HG03025 (cell line): ENCODE measurements at regions not wholly inside any gene's neighbourhood (a gene's known extent, or its start where the extent isn't known, plus 50 kb on each side); places are given as distances from the start of the nearest gene placed in this dataset.

Experiments used
- ATAC-seq: cut with Tn5 transposase; IDR thresholded peaks from one replicate; pipeline ENCODE4 v1.9.1; 2021; ENCODE audit warnings: mild to moderate bottlenecking, moderate library complexity; ENCODE audit not compliant: unreplicated experiment, low FRiP score

DNA sequence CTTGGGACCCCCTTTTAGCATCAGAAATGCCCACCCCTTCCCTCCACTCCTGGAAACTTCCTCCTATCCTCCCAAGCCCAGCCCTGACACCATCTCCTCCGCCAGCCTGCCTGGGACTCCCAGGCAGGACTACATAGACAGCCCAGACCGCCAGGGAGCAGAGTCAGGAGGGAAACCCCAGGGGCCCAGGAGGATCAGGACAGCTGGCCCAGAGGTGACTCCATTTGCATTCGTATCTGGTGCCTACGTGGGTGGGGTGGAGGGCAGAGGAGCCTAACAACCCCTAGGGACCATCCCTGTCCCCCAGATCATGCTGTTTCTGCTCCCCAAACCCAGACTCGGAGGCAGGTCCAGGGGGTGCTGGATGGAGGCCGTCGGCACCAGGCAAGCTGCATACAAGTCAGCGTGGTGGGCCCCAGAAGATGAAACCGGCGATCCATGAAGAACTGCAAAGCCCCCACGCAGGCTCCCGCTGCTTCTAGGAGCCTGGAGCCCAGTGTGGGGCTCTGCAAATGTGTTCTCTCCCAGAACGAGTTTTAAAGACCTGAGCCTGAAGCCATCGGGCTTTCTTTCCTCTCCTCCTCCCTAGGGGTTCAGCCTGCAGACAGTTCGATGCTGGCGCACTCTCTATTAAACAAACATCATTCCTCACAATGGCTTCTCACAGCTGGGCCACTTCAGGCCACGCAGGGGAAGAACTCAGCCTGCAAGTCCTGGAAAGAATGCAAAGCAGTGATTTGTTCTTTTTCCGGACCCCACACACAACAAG lies 1506.8 kb downstream of the BRD1 start:
- no peak for ATAC-seq

DNA sequence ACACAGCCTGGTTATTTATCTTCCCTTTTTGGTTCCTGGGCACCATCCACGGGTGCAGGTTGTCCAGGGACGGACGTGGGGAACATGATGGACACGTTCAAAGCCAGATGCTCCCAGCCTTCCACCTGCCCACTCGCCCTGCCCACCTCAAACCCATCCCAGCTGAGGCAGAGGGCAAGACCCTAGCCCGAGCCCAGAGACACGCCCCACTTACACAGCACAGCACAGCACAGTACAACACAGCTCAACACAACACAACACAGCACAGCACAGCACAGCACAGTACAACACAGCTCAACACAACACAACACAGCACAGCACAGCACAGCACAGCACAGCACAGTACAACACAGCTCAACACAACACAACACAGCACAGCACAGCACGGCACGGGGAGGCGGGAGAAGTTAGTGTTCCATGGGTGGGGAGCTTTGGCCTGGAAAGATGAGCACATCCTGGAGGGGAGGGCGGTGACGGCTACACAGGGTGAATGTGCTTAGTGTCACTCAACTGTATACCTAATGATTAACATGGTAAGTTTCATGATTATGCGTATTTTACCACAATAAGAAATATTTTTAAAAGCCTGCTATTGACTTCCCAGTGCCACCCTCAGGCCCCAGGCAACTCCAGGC lies 1507.5 kb downstream of the BRD1 start:
- ATAC-seq = no peak

DNA sequence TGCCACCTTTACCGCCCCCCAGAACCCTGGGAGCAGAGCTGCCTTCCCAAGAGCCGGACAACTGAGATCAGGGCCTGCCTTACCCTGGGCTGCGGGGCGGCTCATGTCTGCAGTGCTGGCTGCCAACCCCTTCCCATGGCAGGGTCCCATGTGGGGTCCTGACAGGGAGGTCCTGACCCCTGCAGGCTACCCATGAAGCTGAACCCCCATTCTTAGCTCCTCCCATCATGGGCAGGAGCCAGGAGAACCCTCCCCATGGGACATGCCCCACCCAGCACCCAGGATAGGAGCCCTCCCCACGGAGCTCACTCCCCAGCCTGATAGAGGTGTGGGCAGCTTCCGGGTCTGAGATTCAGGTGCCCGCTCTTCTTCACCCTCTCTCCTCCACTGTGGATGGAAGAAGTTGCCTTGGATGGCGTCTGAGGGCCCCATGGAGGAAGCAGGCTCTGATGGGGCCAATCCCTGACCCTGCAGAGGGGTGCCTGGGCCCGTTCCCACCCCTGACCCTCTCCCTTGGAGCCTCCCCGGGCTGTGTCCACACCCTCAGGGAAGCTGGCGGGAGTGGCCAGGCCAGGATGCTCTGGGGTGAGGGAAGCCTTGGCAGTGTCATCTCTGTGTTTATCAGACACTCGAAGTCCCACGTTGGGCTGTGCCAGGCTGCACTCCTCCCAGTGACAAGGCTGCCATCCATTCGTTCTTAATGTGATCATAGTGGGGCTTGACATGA lies 1508.2 kb downstream of the BRD1 start:
- ATAC-seq = no peak

DNA sequence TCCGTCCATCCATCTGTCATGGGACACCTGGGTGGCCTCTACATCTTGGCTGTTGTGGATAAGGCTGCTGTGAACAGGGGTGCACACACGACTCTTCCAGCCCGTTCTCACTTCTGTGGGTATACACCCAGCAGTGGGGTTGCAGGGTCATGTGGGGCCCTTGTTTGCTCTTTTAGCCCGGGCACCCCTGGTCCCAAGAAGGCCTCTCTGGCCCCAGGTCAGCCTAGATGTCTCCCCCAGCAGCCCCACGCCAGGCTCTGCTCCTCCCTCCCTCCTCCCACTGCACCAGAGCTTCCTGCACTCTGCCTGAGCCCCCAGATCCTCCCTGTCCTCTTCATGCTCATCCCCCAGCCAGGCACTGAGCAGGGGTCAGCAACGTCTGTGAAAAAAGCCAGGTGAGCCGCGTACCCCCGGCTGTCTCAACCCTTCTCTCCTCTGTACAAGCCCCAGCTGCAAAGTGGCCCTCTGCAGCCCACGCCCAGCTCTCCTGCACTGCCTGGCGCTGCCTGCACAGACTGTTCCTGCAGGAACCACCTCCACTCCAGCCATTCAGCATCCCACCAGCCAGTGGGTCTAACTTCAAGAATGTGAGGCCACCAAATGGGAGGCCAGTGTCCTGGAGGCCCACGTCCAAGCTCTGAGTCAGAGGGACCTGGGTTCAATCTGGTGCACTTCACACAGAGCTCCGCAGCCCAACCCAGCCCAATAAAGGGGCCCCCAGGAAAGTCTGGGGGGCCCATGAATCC lies 1508.9 kb downstream of the BRD1 start:
- no peak for ATAC-seq

DNA sequence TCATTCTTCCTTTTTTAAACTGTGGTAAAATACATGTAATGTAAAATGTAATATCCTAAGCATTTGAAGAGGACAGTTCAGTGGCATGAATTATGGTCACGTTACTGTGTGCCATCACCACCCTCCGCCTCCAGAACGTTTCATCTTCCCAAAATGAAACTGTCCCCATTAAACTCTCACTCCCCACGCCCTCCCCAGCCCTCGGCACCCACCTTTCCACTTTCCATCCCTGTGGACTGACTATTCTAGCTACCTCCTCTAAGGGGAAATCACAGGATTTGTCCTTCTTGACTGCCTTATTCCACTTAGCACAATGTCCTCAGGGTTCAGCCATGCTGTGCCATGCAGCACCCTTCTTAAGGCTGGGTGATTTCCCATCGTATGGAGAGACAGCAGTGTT lies 1509.5 kb downstream of the BRD1 start:
- no peak for ATAC-seq

DNA sequence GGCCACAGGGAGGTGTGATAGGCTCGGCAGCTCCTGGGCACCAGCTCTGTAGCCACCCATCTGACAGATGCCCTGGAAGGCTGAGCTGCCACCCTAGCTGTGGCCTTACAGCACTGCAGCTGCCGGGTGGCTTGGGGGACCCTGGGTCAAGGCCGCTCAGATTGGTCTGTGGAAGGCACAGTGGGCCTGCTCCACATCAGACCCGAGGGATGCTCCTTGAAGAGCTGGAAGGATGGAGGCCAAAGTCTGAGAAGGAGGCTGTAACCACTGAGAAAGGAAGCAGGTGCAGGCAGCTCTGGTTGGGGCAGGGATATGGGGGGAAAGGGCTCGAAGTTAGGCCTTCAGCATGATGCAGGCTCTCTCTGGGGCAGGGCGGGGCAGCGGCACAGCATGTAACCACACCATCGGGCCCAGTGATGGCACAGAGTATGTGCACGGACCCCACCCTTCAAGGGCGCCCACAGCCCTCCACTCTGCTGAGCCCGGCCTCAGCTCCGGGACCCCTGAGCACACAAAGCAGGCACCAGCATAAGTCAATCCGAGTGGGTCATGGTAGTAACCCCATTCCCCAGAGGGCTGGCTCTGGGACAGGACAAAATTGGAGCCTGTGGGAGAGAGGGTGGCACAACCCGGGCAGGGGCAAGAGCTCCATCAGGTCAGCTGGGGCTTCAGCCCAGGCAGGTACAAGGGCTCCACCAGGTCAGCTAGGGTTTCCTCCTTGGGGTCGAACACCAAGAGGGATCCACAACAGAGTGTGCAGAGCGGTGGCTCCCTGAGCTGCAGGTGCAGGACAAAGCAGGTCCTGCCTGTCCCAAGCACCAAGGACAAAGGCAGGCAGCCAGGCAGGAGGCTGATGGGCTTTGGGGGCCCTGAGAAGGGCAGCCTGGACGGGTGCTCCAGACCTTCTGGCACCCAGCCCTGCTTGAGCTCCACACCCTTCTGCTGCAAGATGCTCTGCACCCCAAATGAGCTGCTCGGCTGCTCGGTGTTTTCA lies 1511.1 kb downstream of the BRD1 start:
- ATAC-seq = no peak

DNA sequence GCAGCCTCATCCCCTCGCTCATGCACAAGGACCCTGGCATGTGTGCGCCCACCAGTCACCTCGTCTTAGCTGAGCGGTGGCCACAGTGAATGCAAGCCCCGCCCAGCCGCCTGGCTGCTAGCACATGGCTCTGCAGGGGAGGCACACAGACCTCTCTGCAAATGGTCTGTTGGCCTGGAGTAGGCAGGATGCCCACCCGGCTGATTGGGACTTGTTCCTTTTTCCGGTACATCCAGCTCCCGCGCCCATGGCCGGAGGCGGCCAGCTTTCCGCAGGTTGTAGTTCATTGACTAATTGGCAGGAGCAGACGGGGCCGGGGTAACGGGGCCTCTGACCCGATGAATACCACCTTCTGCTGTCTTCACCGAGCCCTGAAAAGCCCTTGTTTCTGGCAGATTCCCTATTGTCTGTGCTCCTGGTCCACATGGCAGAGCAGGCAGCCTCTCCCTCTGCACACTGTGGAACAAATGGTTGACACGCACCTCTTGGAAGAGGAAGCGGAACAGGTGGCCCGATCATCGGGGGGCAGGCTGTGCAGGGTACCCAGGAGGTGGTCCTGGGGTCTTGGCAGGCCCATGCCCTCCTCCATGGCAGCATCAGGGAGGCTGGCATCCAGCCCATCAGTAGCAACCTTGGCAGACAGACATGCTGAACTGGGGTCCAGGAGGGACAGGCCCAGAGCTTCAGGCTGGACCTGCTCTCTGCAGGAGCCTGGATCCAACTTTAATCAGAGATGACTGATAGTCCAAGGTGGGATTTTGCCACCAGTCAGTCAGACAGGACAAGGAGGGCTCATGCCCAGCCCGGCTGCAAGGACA lies 1512.0 kb downstream of the BRD1 start:
- no peak for ATAC-seq

DNA sequence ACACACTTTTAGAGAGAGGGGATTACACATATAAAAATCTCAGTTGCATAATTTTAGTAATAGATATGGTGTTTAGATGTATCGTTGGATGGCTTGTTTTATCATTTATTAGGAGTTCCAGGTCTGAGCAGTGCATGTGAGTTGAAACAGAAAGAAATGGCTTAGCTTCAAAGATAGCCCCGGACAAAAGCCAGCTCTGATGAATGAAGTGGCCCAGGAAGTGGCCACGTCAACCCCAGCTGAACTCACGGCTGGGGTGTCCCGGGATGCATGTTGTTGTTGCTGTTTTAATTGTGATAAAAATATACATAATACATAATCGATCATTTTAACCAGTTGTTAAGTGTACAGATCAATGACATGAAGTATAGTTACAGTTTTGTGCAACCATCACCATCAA lies 1513.6 kb downstream of the BRD1 start:
- ATAC-seq = no peak

DNA sequence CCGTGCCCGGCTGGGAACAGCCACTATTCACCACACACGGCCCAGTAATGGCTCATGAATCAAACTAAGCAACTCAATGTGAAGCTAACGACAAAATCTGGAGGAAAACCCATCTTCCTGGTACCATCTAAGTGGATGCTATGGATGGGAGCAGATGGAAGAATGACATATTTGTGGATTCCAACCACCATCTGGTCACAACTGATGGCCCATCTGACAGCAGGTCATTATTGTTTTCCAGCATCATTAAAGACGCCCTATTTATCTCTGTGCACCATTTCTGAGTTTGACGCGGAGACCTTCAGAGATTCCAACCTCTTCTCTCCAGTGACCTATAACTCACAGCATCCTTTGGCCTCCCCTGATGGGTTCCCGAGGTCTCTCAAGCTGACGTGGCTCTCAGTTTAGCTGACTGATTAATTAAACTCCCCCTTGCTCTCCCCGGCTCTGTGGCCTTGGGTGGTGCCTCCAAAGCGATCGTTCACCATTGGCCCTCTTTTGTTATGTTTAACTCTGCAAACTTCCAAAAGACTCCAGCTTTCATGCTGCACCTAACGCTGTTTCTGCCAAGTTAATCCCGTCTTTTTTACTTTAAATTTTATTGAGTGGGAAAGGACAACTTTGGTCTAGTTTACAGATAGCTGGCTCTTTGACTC lies 1514.4 kb downstream of the BRD1 start:
- no peak for ATAC-seq

DNA sequence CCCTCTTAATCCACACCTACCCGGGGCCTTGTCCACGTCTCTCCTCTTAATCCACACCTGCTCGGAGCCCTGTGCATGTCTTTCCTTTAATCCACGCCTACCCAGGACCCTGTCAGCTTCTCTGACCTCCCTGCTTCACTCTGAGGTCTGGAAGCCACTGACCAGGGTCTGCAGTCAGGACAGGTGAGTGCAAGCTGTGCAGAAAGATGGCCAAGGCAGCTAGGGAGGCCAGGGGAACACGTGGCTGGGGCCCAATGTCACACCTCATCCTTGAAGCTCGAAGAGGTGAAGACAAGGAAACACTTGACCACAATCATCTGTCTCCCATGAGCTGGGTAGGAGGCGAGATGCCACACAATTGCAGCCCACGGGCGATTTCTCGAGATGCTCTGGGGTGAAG lies 1516.9 kb downstream of the BRD1 start:
- ATAC-seq = no peak

DNA sequence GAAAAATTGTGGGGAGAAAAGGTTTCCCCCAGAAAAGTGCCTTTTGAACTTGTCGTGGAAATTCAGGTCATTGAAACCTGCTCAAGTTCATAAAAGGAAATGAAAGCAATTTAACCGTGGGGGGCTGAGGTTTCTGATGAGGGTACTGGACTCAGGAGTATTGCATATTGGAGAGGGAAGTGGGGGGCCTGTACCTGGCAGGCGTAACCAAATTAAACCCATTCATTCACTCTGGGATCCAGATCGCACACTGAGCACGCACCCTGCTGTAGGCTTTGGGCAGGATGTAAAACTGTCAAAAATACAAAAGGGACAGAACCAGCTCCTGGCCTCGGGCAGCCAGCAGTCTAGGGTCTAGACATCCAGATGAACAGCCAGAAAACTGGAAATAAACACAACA lies 1517.4 kb downstream of the BRD1 start:
- no peak for ATAC-seq

DNA sequence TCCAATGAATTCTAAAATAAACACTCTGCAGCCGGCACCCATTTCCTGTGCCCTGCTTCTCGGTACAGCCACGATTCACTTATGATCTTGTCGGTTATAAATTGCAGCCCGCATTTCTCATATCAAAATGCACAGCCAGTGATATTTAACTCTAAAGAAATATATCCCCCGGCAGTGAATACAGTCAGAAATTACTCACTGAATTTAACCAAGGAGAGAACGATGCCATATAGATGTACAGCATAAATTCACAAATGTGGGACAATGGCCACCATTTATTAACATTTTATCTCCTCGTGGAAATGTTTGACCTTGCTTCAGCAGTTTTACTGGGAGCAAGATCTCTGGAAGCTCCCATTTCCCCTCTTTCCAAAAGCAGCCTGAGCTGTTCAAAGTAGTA lies 1517.8 kb downstream of the BRD1 start:
- ATAC-seq = no peak

DNA sequence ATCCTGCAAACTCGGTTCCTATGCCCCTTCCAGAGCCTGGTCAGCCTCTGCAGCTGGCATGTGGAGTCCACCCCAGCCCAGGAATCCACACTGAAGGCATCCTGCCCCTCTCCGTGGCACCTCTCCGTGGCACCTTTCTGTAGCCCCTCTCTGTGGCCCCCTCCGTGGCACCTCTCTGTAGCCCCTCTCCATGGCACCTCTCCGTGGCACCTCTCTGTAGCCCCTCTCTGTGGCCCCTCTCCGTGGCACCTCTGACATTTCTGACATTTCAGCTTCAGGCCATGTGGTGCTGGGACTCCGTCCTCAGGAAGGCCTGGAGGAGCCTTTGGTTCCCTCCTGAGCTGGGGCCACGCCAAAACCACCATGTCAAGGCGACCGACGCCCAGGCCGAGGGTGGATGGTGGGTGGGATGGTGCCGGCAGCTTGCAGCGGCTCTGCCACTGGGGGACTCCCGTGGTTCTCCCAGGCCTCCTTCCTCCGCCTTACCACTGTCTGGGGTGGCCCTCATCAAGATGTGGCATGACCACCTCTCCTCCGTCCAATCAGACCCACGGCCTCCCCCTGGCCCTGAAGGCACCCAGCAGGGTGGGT lies 1518.5 kb downstream of the BRD1 start:
- ATAC-seq = no peak

DNA sequence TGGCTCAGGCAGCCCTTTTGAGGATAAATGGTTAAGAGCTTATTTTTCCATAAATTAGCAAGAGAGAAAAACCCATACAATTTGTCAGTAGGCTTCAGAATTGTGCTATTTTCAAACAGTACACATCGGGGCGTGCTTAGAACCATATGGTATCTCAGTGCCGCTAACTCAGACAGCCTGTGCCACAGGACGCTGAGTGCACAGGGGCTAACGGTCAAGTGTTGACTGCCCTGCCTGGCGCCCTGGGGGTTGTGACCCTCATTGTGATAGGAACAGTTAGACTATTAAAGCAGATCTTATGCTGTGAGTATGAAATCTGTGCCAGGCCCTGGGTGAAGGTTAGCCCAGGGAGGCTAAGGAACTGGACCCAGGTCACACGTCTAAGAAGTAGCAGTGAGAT lies 1519.7 kb downstream of the BRD1 start:
- no peak for ATAC-seq

DNA sequence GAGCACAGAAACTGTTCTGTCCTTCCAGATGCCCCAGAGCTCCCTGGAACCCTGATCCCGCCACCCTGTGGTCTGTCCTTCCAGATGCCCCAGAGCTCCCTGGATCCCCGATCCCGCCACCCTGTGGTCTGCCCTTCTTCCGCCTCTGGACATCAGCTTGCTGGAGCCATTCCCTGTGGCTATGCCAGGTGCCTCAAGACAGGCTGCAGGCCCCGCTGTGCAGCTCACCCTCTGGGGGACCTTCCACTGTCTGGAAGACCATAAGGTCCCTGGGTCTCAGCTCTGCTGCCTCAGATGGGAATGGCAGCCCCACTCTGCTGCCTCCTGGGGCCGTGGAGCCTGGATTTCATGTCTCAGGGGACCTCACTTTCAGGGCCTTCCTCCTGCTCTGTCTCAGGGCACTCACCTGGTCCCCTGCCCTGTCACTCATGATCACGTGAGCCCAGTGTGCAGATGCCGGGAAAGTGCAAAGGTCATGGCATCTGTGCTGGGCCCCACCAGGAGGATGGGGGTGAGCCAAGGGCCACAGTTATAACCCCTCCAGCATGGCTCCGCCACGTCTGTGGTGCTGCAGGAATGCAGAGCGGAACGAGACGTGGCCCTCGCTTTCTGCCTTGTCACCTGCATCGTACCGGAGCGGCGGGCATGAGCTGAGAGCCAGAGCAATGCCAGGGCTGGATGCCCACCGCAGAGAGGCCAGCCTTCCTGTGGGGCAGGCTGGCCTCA lies 1520.7 kb downstream of the BRD1 start:
- ATAC-seq = no peak

DNA sequence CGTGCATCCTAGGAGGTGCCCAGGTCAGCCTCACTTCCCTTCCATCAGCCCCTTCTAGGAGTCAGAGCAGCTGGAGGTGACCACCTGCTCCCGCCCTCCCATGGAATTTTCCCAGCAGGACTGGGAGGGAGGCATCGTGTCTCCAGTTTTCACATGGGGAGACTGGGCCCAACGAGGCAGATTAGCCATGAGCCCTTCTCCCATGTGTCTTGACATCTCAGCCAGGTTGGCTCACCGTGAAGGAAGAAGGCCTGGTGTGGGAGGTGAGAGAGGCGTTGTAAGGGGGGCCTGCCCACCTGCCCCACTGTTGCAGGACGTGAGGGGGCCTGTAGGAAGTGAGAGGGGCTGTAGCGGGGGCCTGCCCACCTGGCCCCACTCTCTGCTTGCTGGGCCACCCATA lies 1521.4 kb downstream of the BRD1 start:
- ATAC-seq = no peak

DNA sequence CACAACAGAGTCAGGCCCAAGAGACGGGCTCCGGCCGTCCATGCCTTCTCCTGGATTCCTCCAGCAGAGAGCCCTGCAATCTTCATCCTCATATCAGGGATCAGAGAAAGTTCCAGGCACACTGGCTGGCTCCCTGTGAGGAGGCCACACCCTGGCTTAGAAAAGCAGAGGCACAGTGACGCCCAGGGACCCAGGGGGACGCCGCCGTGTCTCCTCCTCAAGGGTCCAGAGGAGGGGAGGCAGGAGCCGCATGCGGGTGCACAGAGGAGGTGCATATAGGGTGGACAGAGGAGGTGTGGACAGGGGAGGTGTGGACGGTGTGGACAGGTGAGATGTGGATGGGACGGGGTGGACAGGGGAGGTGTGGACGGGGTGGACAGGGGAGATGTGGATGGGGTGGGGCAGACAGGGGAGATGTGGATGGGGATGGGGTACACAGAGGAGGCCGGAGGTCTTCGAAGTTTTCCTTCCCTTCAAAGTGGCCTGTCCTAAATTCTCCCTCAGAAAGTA lies 1521.9 kb downstream of the BRD1 start:
- ATAC-seq = no peak
